ENCODE measurements at regions not wholly inside any gene's neighbourhood (a gene's known extent, or its start where the extent isn't known, plus 50 kb on each side); places are given as distances from the start of the nearest gene placed in this dataset.

GRCh38 chr9:103444176-103444575, 449.0 kb downstream of the CYLC2 start:
- no peak for TF ChIP-seq CTCF (IDR thresholded peaks at IDR 0.05; ENCODE audit: low read length)
- no peak for TF ChIP-seq EZH2 (IDR thresholded peaks at IDR 0.05; ENCODE audit: borderline replicate concordance, low read length)
- no peaks in the 10 kb centered on the region for H3K4me1 ChIP-seq (ENCODE audit: insufficient read depth, low read length, severe bottlenecking)
- H3K27ac ChIP-seq (ENCODE audit: low read depth, low read length, poor library complexity, severe bottlenecking), result no peak overlapping the region
- no peaks in the 10 kb centered on the region for H3K36me3 ChIP-seq (ENCODE audit: insufficient read depth, low read length)
- no peak overlapping the region for H2AFZ ChIP-seq (ENCODE audit: low read length)
- H3K9me3 ChIP-seq (ENCODE audit: low read length), result no peaks in the 10 kb centered on the region
- no peak overlapping the region for H3K4me2 ChIP-seq (ENCODE audit: low read length)
- no peaks in the 10 kb centered on the region for H3F3A ChIP-seq (ENCODE audit: insufficient read depth, low read length)
- H4K20me1 ChIP-seq (ENCODE audit: insufficient read depth, low read length), result no peaks in the 10 kb centered on the region
- H3K27me3 ChIP-seq (ENCODE audit: insufficient read depth, low read length), result no peaks in the 10 kb centered on the region
- no peak overlapping the region for H3K4me3 ChIP-seq (ENCODE audit: low read depth, low read length, poor library complexity, severe bottlenecking)
- no peaks in the 10 kb centered on the region for H3K9me2 ChIP-seq (ENCODE audit: low read depth, low read length)
- H3K9ac ChIP-seq (ENCODE audit: low read length), result no peak overlapping the region
- H3K79me2 ChIP-seq (ENCODE audit: insufficient read depth, low read length), result no peaks in the 10 kb centered on the region

- no peak overlapping the region for H3K9ac ChIP-seq (ENCODE audit: low read length)
- H3K4me1 ChIP-seq (ENCODE audit: insufficient read depth, low read length, severe bottlenecking), result no peaks in the 10 kb centered on the region
- no peaks in the 10 kb centered on the region for H3K36me3 ChIP-seq (ENCODE audit: insufficient read depth, low read length)
- no peaks in the 10 kb centered on the region for H4K20me1 ChIP-seq (ENCODE audit: insufficient read depth, low read length)
- H3K79me2 ChIP-seq (ENCODE audit: insufficient read depth, low read length), result no peaks in the 10 kb centered on the region
- no peak overlapping the region for H3K27ac ChIP-seq (ENCODE audit: low read depth, low read length, poor library complexity, severe bottlenecking)
- H3K9me2 ChIP-seq (ENCODE audit: low read depth, low read length), result no peaks in the 10 kb centered on the region
- H3K4me3 ChIP-seq (ENCODE audit: low read depth, low read length, poor library complexity, severe bottlenecking), result no peak overlapping the region
- TF ChIP-seq CTCF (IDR thresholded peaks at IDR 0.05; ENCODE audit: low read length) (no peak), EZH2 (IDR thresholded peaks at IDR 0.05; ENCODE audit: borderline replicate concordance, low read length) (no peak)
- no peak overlapping the region for H3K4me2 ChIP-seq (ENCODE audit: low read length)
- no peaks in the 10 kb centered on the region for H3F3A ChIP-seq (ENCODE audit: insufficient read depth, low read length)
- no peaks in the 10 kb centered on the region for H3K9me3 ChIP-seq (ENCODE audit: low read length)
- H3K27me3 ChIP-seq (ENCODE audit: insufficient read depth, low read length), result no peaks in the 10 kb centered on the region
- H2AFZ ChIP-seq (ENCODE audit: low read length), result no peak overlapping the region
These were observed 463.7 kb downstream of the CYLC2 start for GRCh38 chr9:103458826-103459225.

DNA sequence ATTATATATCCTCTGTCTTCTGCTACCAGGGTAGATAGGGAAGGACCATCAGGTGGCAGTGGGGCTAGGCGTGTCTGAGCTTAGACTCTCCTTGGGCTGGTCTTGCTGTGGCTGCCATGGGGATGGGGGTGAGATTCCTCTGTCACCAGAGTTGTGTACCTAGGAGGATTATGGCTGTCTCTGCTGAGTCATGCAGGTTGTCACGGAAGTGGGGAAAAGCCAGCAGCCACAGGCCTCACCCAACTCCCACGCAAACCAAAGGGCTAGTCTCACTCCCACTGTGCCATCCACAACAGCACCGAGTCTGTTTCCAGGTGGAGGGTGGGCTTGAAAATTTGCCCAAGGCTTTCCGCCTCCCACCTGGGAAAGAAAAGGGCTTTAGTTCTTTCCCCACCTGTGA, 476.1 kb downstream of the CYLC2 start:
- Histone ChIP-seq H3K27ac (ENCODE audit: low read depth, low read length, poor library complexity, severe bottlenecking) (no peak overlapping the region), H3K9me3 (ENCODE audit: low read length) (no peaks in the 10 kb centered on the region), H3F3A (ENCODE audit: insufficient read depth, low read length) (no peaks in the 10 kb centered on the region), H3K79me2 (ENCODE audit: insufficient read depth, low read length) (no peaks in the 10 kb centered on the region), H3K9ac (ENCODE audit: low read length) (no peak overlapping the region), H2AFZ (ENCODE audit: low read length) (no peak overlapping the region), H3K4me1 (ENCODE audit: insufficient read depth, low read length, severe bottlenecking) (no peaks in the 10 kb centered on the region), H3K9me2 (ENCODE audit: low read depth, low read length) (no peaks in the 10 kb centered on the region), H3K27me3 (ENCODE audit: insufficient read depth, low read length) (no peaks in the 10 kb centered on the region), H3K4me2 (ENCODE audit: low read length) (no peak overlapping the region), H3K36me3 (ENCODE audit: insufficient read depth, low read length) (no peaks in the 10 kb centered on the region), H3K4me3 (ENCODE audit: low read depth, low read length, poor library complexity, severe bottlenecking) (no peak overlapping the region), H4K20me1 (ENCODE audit: insufficient read depth, low read length) (no peaks in the 10 kb centered on the region)
- TF ChIP-seq EZH2 (IDR thresholded peaks at IDR 0.05; ENCODE audit: borderline replicate concordance, low read length) (no peak), CTCF (IDR thresholded peaks at IDR 0.05; ENCODE audit: low read length) (no peak)
